WERI-Rb-1 (cell line): ENCODE measurements at regions not wholly inside any gene's neighbourhood (a gene's known extent, or its start where the extent isn't known, plus 50 kb on each side); places are given as distances from the start of the nearest gene placed in this dataset.

Experiments used
- DNase-seq: peaks from one replicate; pipeline ENCODE4 v3.0.0-alpha.2; 2020
- H3K27ac ChIP-seq: fragments of 250-450 bp; sonication (Bioruptor Pico); 2 replicates; pipeline ENCODE4 v1.5.1; 2020; ENCODE audit warnings: mild to moderate bottlenecking, moderate library complexity
- H3K27me3 ChIP-seq: fragments of 250-450 bp; sonication (Bioruptor Pico); 2 replicates; pipeline ENCODE4 v1.5.1; 2021; ENCODE audit warnings: mild to moderate bottlenecking, low read depth, moderate library complexity; ENCODE audit not compliant: insufficient read depth, severe bottlenecking
- H3K36me3 ChIP-seq: fragments of 250-450 bp; sonication (Bioruptor Pico); 2 replicates; pipeline ENCODE4 v1.5.1; 2020; ENCODE audit warnings: mild to moderate bottlenecking, moderate library complexity
- H3K4me3 ChIP-seq: 2 replicates; pipeline ENCODE4 v1.5.1; 2011; ENCODE audit warnings: low read depth, mild to moderate bottlenecking, control low read depth, low read length
- H3K9me3 ChIP-seq: fragments of 250-450 bp; sonication (Bioruptor Pico); 2 replicates; pipeline ENCODE4 v1.5.1; 2021; ENCODE audit warnings: mild to moderate bottlenecking, moderate library complexity; ENCODE audit not compliant: severe bottlenecking
- CTCF ChIP-seq: IDR thresholded peaks from 2 replicates; pipeline ENCODE4 v1.5.1; 2011; ENCODE audit warnings: low read depth, mild to moderate bottlenecking, control low read depth, inconsistent platforms, low read length

- no peak for TF ChIP-seq CTCF
- H3K9me3 ChIP-seq: no peaks in the 10 kb centered on the region
- no peak for DNase-seq
Measured at GRCh38 chr10:42422911-42423310, 215.5 kb downstream of the ZNF33B start.

GRCh38 chr10:42421812-42422211 is 216.6 kb downstream of the ZNF33B start:
- Histone ChIP-seq H3K36me3 (no peaks in the 10 kb centered on the region), H3K4me3 (no peak overlapping the region), H3K9me3 (no peaks in the 10 kb centered on the region), H3K27ac (no peak overlapping the region), H3K27me3 (peaks cover 25% of the 10 kb centered on the region)
- DNase-seq: no peak
- TF ChIP-seq CTCF: no peak

More at GRCh38 chr10:42422911-42423310, 215.5 kb downstream of the ZNF33B start:
- H3K36me3 ChIP-seq: no peaks in the 10 kb centered on the region
- H3K27ac ChIP-seq: no peak overlapping the region
- no peak overlapping the region for H3K4me3 ChIP-seq
- H3K27me3 ChIP-seq: peaks cover 27% of the 10 kb centered on the region

- DNase-seq: no peak
- H3K9me3 ChIP-seq: no peaks in the 10 kb centered on the region
- no peaks in the 10 kb centered on the region for H3K36me3 ChIP-seq
- H3K27ac ChIP-seq: no peak overlapping the region
- no peak overlapping the region for H3K4me3 ChIP-seq
- H3K27me3 ChIP-seq: peaks cover 16% of the 10 kb centered on the region
- TF ChIP-seq CTCF: no peak
Measured at GRCh38 chr10:42419789-42420188, 218.6 kb downstream of the ZNF33B start.

- Histone ChIP-seq H3K9me3 (no peaks in the 10 kb centered on the region), H3K27me3 (peaks cover 26% of the 10 kb centered on the region), H3K27ac (no peak overlapping the region), H3K36me3 (no peaks in the 10 kb centered on the region), H3K4me3 (no peak overlapping the region)
- no peak for DNase-seq
- no peak for TF ChIP-seq CTCF
Measured at GRCh38 chr10:42380926-42381547, 257.3 kb downstream of the ZNF33B start.

- Histone ChIP-seq H3K36me3 (no peaks in the 10 kb centered on the region), H3K4me3 (no peak overlapping the region), H3K27ac (no peak overlapping the region), H3K9me3 (no peaks in the 10 kb centered on the region), H3K27me3 (peaks cover 53% of the 10 kb centered on the region)
- DNase-seq: peak; percentile 9
- TF ChIP-seq CTCF: no peak
Measured at GRCh38 chr10:42367532-42368230, 270.7 kb downstream of the ZNF33B start.
